ENCODE measurements at regions not wholly inside any gene's neighbourhood (a gene's known extent, or its start where the extent isn't known, plus 50 kb on each side); places are given as distances from the start of the nearest gene placed in this dataset.

- Histone ChIP-seq H3K36me3 (ENCODE audit: control insufficient read depth in 2 of 2, insufficient read depth in 2 of 2, low read length in 1 of 2) (no peaks in the 10 kb centered on the region), H3K4me2 (ENCODE audit: control insufficient read depth, insufficient read depth) (no peak overlapping the region), H3K4me3 (no peak overlapping the region), H2AFZ (ENCODE audit: control insufficient read depth, low read depth, low read length) (no peak overlapping the region), H3K4me1 (ENCODE audit: control insufficient read depth, insufficient read depth, low read length) (no peaks in the 10 kb centered on the region), H4K20me1 (ENCODE audit: control insufficient read depth, insufficient read depth) (no peaks in the 10 kb centered on the region), H3K27ac (ENCODE audit: control insufficient read depth, insufficient read depth) (no peak overlapping the region), H3K9me3 (replicated peaks; ENCODE audit: control insufficient read depth, insufficient read depth, low read length) (no peaks in the 10 kb centered on the region), H3K27me3 (replicated peaks in 1 of 2; ENCODE audit: control insufficient read depth in 2 of 2, insufficient read depth in 2 of 2, low read length in 1 of 2) (no peaks in the 10 kb centered on the region; a peak in 1 of 4 replicates), H3K79me2 (ENCODE audit: control insufficient read depth, insufficient read depth, low read length) (no peaks in the 10 kb centered on the region), H3K9ac (ENCODE audit: control insufficient read depth, insufficient read depth, low read length) (no peak overlapping the region)
- no peak for DNase-seq (ENCODE audit: low read depth, low spot score)
- in situ Hi-C loops (cut with MboI) = no loop called here
- 5% methylated on average over 4 of the region's 4 CpGs for WGBS (ENCODE audit: insufficient coverage, insufficient replicate concordance, low lambda C conversion rate, missing lambda C conversion rate)
- ChIA-PET RAD21 (ENCODE audit: unreplicated experiment) (no interaction called here), SMC1A (ENCODE audit: uncharacterized antibody, unreplicated experiment) (interaction anchor here (0.6 to 0.8 kb wide), 3 partner anchors 15 to 394 kb away, joined by 3 read pairs; no protein-coding TSS in a partner anchor), POLR2A (no interaction called here), CTCF (no interaction called here)
- ATAC-seq = no peak
- no peak for TF ChIP-seq RCOR1 (conservative IDR thresholded peaks at IDR 0.05; ENCODE audit: low read depth, low read length)
- no peak for TF ChIP-seq ZZZ3 (IDR thresholded peaks at IDR 0.05; ENCODE audit: control insufficient read depth, insufficient read length, low read depth)
- no peak for TF ChIP-seq MEF2A (IDR thresholded peaks at IDR 0.05; ENCODE audit: insufficient read depth, low read depth, low read length)
- TF ChIP-seq DPF2 (IDR thresholded peaks at IDR 0.05) = no peak
- TF ChIP-seq SREBF1 (IDR thresholded peaks at IDR 0.05; ENCODE audit: low read length) = no peak
- FAIRE-seq = no peak
- intact Hi-C loops (cut with micrococcal nuclease; ENCODE audit: unreplicated experiment) = no loop called here
- no TSS peak for BruUV-seq (replicated peaks)
Observed at GRCh38 chr2:136538489-136538888, 226.9 kb upstream of the THSD7B start.

- H3K9me3 ChIP-seq (replicated peaks; ENCODE audit: control insufficient read depth, insufficient read depth, low read length) = no peaks in the 10 kb centered on the region
- no peaks in the 10 kb centered on the region for H4K20me1 ChIP-seq (ENCODE audit: control insufficient read depth, insufficient read depth)
- FAIRE-seq = no peak
- no peak overlapping the region for H3K4me2 ChIP-seq (ENCODE audit: control insufficient read depth, insufficient read depth)
- no peak overlapping the region for H3K27ac ChIP-seq (ENCODE audit: control insufficient read depth, insufficient read depth)
- no peak for ATAC-seq
- ChIA-PET CTCF (no interaction called here), SMC1A (ENCODE audit: uncharacterized antibody, unreplicated experiment) (no interaction called here), POLR2A (no interaction called here), RAD21 (ENCODE audit: unreplicated experiment) (no interaction called here)
- in situ Hi-C loops (cut with MboI) (no loop called here), intact Hi-C loops (cut with micrococcal nuclease; ENCODE audit: unreplicated experiment) (no loop called here)
- no peak overlapping the region for H3K9ac ChIP-seq (ENCODE audit: control insufficient read depth, insufficient read depth, low read length)
- WGBS (ENCODE audit: insufficient coverage, insufficient replicate concordance, low lambda C conversion rate, missing lambda C conversion rate) = 0% methylated on average over 3 of the region's 3 CpGs
- no peak overlapping the region for H3K4me3 ChIP-seq
- H3K4me1 ChIP-seq (ENCODE audit: control insufficient read depth, insufficient read depth, low read length) = no peaks in the 10 kb centered on the region
- no TSS peak for BruUV-seq (replicated peaks)
- TF ChIP-seq STAT1 (conservative IDR thresholded peaks at IDR 0.05) = no peak
- no peak for TF ChIP-seq HCFC1 (IDR thresholded peaks at IDR 0.05; ENCODE audit: low read length)
- no peak for TF ChIP-seq ZSCAN29 (IDR thresholded peaks at IDR 0.05)
- no peak for TF ChIP-seq SP1 (IDR thresholded peaks at IDR 0.05; ENCODE audit: low read depth, low read length)
- TF ChIP-seq KAT2A (conservative IDR thresholded peaks at IDR 0.05; ENCODE audit: control insufficient read depth, low read depth, low read length) = no peak
- TF ChIP-seq JUND (IDR thresholded peaks at IDR 0.05; ENCODE audit: low read depth, low read length) = no peak
- no peak for TF ChIP-seq NR2C1 (IDR thresholded peaks at IDR 0.05)
- no peak for TF ChIP-seq SMAD5 (IDR thresholded peaks at IDR 0.05; ENCODE audit: low read depth)
- no peak for TF ChIP-seq NBN (IDR thresholded peaks at IDR 0.05)
- no peak for TF ChIP-seq CREM (IDR thresholded peaks at IDR 0.05; ENCODE audit: low read depth)
- no peak for TF ChIP-seq FOXK2 (IDR thresholded peaks at IDR 0.05)
- TF ChIP-seq ZNF207 (IDR thresholded peaks at IDR 0.05; ENCODE audit: borderline replicate concordance) = no peak
- TF ChIP-seq EED (IDR thresholded peaks at IDR 0.05; ENCODE audit: low read depth) = no peak
- no peak for TF ChIP-seq SIN3A (IDR thresholded peaks at IDR 0.05; ENCODE audit: low read depth, low read length)
- no peaks in the 10 kb centered on the region; a peak in 1 of 4 replicates for H3K27me3 ChIP-seq (replicated peaks in 1 of 2; ENCODE audit: control insufficient read depth in 2 of 2, insufficient read depth in 2 of 2, low read length in 1 of 2)
- H3K36me3 ChIP-seq (ENCODE audit: control insufficient read depth in 2 of 2, insufficient read depth in 2 of 2, low read length in 1 of 2) = no peaks in the 10 kb centered on the region
- H2AFZ ChIP-seq (ENCODE audit: control insufficient read depth, low read depth, low read length) = no peak overlapping the region
- H3K79me2 ChIP-seq (ENCODE audit: control insufficient read depth, insufficient read depth, low read length) = no peaks in the 10 kb centered on the region
- DNase-seq (ENCODE audit: low read depth, low spot score) = no peak
Observed at GRCh38 chr2:136534811-136535210, 230.5 kb upstream of the THSD7B start.

All from GM12878 (cell line).